Activated T-helper 2 cell treated with anti-CD3 and anti-CD28 coated beads, Interferon-gamma antibody, Interleukin-2, Interleukin-4, amounts not matched to agents 10 μg/mL and 5 μg/mL and 100 μg/mL, durations not matched to agents 14 hours and 24 hours and 36 hours (primary cell): ENCODE measurements at regions not wholly inside any gene's neighbourhood (a gene's known extent, or its start where the extent isn't known, plus 50 kb on each side); places are given as distances from the start of the nearest gene placed in this dataset.

Experiments used
- DNase-seq: peaks from one replicate; pipeline ENCODE4 v3.0.0; 2021; ENCODE audit warnings: low spot score
- H3K27ac Mint-ChIP-seq: one replicate; pipeline ENCODE4 v1.8.0; 2021; ENCODE audit warnings: mixed read lengths
- H3K27me3 Mint-ChIP-seq: one replicate; pipeline ENCODE4 v1.8.0; 2021; ENCODE audit warnings: low read depth, mixed read lengths
- H3K36me3 Mint-ChIP-seq: one replicate; pipeline ENCODE4 v1.8.0; 2021; ENCODE audit warnings: low read depth, mixed read lengths
- H3K4me1 Mint-ChIP-seq: one replicate; pipeline ENCODE4 v1.8.0; 2021; ENCODE audit warnings: low read depth, mixed read lengths
- H3K4me3 Mint-ChIP-seq: one replicate; pipeline ENCODE4 v1.8.0; 2021; ENCODE audit warnings: low read depth, mild to moderate bottlenecking, moderate library complexity, mixed read lengths
- H3K9me3 Mint-ChIP-seq: one replicate; pipeline ENCODE4 v1.8.0; 2021; ENCODE audit warnings: mixed read lengths
- intact Hi-C: fragments of 100-400 bp; cut with micrococcal nuclease; formaldehyde crosslinking; loops from one replicate; pipeline ENCODE4 v1.15.1; 2023

DNA sequence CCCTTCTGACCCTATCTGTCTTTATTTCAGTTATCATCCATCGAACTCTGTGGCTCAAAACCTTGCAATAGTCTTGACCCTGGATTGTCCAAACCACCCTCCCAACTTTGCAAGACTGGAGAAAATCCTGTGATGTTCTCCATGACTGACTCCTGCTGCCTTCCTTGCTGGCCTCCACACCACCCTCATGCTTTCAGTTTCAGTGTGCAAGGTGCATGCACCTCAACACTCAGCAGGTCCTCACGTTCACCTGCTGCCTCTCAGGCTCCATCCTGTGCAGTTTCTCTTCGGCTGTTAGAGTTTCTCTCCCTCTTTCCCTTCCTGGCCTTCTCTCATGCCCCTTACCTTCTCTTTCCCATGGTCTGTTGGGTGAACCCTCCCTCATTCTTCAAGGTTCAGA lies 59.4 kb upstream of the ASIC2 start:
- Mint-ChIP-seq H3K4me1 (no peaks in the 10 kb centered on the region), H3K4me3 (no peak overlapping the region), H3K27me3 (no peaks in the 10 kb centered on the region), H3K9me3 (no peaks in the 10 kb centered on the region), H3K27ac (no peak overlapping the region), H3K36me3 (no peaks in the 10 kb centered on the region)
- DNase-seq = no peak
- intact Hi-C loops = no loop called here

DNA sequence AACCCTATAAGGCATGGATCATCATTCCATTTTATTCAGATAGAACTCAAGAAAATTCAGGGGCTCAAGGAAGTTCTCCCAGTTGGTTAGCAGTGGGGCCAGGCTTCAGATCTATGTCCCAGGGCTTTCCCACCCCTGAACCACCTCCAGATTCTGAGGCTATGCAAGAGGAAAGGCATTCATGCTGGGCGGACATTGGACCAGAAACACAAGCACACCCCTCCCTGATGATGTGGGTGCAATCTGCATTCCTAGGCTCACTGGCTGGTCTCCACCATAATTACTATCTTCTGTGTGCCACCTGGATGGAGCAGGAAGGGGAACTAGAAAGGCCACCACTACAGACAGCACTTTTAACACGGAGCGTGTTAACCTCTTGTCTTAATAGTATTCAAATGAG lies 63.2 kb upstream of the ASIC2 start:
- H3K9me3 Mint-ChIP-seq = no peaks in the 10 kb centered on the region
- H3K4me3 Mint-ChIP-seq = no peak overlapping the region
- DNase-seq = no peak
- no peak overlapping the region for H3K27ac Mint-ChIP-seq
- H3K27me3 Mint-ChIP-seq = no peaks in the 10 kb centered on the region
- no peaks in the 10 kb centered on the region for H3K4me1 Mint-ChIP-seq
- H3K36me3 Mint-ChIP-seq = no peaks in the 10 kb centered on the region
- intact Hi-C loops = no loop called here

DNA sequence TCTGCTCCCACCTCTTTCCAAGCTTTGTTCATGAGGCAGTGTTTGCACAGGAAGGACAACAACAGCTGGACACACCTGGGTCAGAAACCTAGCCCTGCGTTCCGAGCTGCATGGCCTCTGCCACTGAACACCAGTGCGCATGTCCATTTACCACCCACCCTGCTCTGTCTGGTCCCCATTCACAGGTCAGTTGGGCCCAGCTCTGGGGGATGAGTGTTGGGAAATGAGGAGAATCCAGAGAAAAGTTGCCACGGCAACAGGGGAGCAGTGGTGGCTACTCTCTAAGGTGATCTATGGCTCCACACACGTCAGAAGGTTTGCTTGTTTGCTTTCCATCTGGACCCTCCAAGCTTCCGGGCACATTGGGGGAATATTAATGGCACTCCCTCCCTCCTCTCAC lies 70.4 kb upstream of the ASIC2 start:
- Mint-ChIP-seq H3K27ac (no peak overlapping the region), H3K27me3 (no peaks in the 10 kb centered on the region), H3K9me3 (no peaks in the 10 kb centered on the region), H3K36me3 (no peaks in the 10 kb centered on the region), H3K4me3 (no peak overlapping the region), H3K4me1 (no peaks in the 10 kb centered on the region)
- intact Hi-C loops = no loop called here
- DNase-seq = no peak

DNA sequence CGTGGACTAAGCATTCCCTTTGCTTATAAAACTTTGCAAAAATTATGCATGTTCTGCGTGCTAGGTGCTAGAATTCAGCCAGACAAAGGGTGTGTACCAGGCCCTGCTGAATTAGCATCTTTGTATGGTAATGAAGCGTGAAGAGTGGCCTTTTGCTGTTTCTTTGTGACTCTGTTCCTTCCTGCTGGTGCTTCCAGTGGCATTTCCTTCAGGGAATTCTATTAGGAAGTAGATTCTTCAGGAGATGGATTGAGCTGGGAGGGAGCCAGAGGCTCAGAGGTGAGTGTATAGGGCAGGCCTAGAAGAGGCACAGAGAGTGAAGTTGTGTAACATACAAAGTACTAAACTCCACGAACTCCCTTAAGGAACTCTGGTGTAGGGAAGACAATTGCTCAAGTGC lies 73.9 kb upstream of the ASIC2 start:
- intact Hi-C loops = no loop called here
- Mint-ChIP-seq H3K4me1 (no peaks in the 10 kb centered on the region), H3K27me3 (no peaks in the 10 kb centered on the region), H3K27ac (no peak overlapping the region), H3K9me3 (no peaks in the 10 kb centered on the region), H3K4me3 (no peak overlapping the region), H3K36me3 (no peaks in the 10 kb centered on the region)
- no peak for DNase-seq

DNA sequence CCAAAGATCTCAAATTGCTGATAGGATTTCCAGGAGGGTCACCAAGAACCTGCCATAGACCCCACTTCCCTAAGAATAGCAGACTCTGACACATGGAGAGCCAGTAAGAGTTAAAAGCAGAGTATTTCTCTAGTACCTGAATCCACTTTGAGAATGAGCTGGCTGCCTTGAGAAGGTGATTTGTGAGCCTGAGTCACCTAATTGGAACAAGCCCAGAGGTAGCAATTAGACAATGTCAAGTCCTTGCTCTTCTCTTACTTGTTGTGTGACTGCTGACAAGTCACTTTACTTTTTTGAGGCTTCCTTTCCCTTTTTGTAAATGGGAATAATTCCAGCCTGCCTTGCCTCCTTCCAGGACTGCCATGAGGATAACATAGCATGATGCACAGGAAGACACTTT lies 76.1 kb upstream of the ASIC2 start:
- no peaks in the 10 kb centered on the region for H3K9me3 Mint-ChIP-seq
- no peak overlapping the region for H3K27ac Mint-ChIP-seq
- H3K4me3 Mint-ChIP-seq = no peak overlapping the region
- H3K27me3 Mint-ChIP-seq = no peaks in the 10 kb centered on the region
- H3K36me3 Mint-ChIP-seq = no peaks in the 10 kb centered on the region
- intact Hi-C loops = no loop called here
- DNase-seq = no peak
- H3K4me1 Mint-ChIP-seq = no peaks in the 10 kb centered on the region

DNA sequence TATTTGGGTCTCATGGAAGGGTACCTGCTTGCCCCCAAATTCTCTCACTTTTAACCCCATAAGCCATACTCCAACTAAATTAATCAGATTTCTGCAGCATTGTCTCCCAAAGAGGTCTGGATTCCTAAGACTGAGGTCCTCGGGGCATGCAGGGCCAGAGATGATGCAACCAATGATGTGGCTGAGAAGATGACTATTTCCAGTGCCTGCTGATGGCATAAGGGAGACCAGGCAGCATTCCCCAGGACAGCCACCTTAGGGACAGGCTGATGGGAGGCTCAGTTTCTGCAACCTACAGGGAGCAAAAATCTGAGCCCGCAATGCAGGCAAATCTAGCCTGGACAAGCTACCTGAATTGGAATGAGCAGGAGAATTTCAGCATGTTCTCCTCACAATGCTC lies 76.8 kb upstream of the ASIC2 start:
- Mint-ChIP-seq H3K4me1 (no peaks in the 10 kb centered on the region), H3K27me3 (no peaks in the 10 kb centered on the region), H3K9me3 (no peaks in the 10 kb centered on the region), H3K4me3 (no peak overlapping the region), H3K27ac (no peak overlapping the region), H3K36me3 (no peaks in the 10 kb centered on the region)
- DNase-seq = no peak
- intact Hi-C loops = no loop called here

DNA sequence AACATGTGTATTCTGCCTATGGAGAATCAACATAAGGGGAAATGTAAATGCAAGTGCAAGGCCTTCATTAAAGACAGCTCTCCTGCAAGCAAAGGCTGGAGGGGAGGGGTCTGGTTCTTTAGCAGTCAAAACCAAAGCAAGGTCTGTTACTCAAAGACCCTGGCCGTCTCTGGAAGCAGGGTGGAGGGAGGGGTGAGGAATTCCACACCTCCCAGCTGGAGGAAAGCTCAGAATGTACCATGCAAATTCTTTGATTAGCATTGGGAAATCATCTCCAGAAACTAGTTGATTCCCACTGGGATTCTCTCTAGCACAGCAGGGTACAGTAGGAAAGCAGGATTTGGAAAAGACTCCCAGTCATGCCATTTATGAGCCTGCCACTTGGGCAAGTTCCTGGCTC lies 77.3 kb upstream of the ASIC2 start:
- Mint-ChIP-seq H3K4me3 (no peak overlapping the region), H3K4me1 (no peaks in the 10 kb centered on the region), H3K9me3 (no peaks in the 10 kb centered on the region), H3K27ac (no peak overlapping the region), H3K27me3 (no peaks in the 10 kb centered on the region), H3K36me3 (no peaks in the 10 kb centered on the region)
- DNase-seq = no peak
- intact Hi-C loops = no loop called here

DNA sequence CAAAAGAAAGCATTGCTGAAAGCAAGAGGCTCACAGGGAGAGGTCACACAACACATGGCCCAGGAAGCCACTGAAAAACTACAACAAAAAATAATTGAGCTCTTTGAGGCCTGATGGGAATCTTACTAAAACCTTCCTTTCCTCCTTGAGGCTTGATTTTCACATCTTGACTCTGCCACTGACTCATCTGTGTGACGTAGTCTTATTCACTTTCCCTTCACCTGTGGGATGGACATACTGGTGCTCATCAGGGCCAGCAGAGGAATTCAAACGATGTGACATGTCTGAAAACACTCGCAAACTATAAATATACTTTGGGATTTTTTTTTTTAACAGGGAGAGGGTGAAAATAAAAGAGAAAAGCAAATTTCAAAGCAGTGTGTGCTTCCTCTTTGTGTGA lies 78.3 kb upstream of the ASIC2 start:
- Mint-ChIP-seq H3K4me3 (no peak overlapping the region), H3K27me3 (no peaks in the 10 kb centered on the region), H3K27ac (no peak overlapping the region), H3K9me3 (no peaks in the 10 kb centered on the region), H3K4me1 (no peaks in the 10 kb centered on the region), H3K36me3 (no peaks in the 10 kb centered on the region)
- DNase-seq = no peak
- intact Hi-C loops = no loop called here

DNA sequence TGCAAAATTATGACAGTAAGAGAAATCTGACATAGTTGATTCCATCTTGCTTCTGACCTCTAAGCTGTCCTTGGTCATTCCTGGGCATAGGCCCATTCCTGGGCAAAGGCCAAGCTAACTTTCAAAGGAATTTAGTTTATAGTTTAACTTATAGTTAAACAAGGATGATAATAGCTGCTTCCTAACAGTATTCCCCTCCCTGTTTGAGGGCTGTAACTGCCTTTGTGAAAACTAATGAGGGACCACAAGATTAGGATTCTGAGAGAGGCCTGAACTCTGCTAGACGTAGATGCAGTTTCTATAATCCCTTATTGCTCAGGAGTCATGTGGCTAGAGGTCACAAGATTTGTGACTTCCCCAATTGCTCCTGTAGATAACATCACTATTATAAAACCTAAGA lies 80.2 kb upstream of the ASIC2 start:
- H3K4me3 Mint-ChIP-seq = no peak overlapping the region
- no peaks in the 10 kb centered on the region for H3K9me3 Mint-ChIP-seq
- H3K27ac Mint-ChIP-seq = no peak overlapping the region
- H3K27me3 Mint-ChIP-seq = peaks cover 3% of the 10 kb centered on the region
- no peaks in the 10 kb centered on the region for H3K36me3 Mint-ChIP-seq
- no peaks in the 10 kb centered on the region for H3K4me1 Mint-ChIP-seq
- no peak for DNase-seq
- intact Hi-C loops = no loop called here

DNA sequence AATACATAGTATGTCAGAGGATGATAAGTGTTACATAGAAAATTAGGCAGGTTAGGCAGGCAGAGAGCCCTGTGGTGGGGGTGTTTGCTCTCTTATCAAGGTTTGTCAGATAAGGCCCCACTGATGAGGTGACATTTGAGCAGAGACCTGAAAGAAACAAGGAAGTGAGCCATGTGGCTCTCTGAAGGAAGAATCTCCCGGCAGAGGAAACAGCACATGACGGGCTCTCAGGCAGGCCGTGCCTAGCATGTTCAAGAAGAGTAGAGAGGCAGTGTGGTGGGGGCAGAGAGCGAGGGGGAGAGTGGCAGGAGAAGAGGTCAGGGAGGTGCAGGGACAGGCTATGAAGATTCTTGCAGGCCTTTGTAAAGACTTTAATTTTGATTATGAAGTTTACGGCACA lies 82.0 kb upstream of the ASIC2 start:
- intact Hi-C loops = no loop called here
- no peaks in the 10 kb centered on the region for H3K9me3 Mint-ChIP-seq
- no peaks in the 10 kb centered on the region for H3K4me1 Mint-ChIP-seq
- H3K27me3 Mint-ChIP-seq = peaks cover 3% of the 10 kb centered on the region
- no peaks in the 10 kb centered on the region for H3K36me3 Mint-ChIP-seq
- H3K4me3 Mint-ChIP-seq = no peak overlapping the region
- DNase-seq = no peak
- no peak overlapping the region for H3K27ac Mint-ChIP-seq

DNA sequence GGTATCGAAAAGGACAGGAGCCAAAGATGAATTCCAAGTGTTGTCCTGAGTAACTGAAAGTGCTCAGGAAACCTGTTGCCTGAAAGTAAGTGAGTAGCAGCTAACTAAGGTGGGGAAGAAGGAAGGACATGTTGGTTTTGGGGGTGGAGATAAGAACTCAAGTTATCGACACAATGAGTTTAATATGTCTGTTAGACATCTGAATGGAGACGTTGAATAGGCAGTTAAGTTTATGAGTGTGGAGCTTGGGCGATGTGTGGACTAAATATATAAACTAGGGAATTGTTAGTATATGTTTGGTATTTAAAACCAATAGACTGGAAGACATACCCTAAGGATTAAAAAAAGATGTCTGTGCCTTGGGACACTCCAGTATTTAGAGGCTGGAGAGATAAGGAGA lies 82.7 kb upstream of the ASIC2 start:
- intact Hi-C loops = no loop called here
- no peaks in the 10 kb centered on the region for H3K4me1 Mint-ChIP-seq
- no peak for DNase-seq
- peaks cover 3% of the 10 kb centered on the region for H3K27me3 Mint-ChIP-seq
- no peak overlapping the region for H3K4me3 Mint-ChIP-seq
- no peaks in the 10 kb centered on the region for H3K36me3 Mint-ChIP-seq
- H3K27ac Mint-ChIP-seq = no peak overlapping the region
- no peaks in the 10 kb centered on the region for H3K9me3 Mint-ChIP-seq

DNA sequence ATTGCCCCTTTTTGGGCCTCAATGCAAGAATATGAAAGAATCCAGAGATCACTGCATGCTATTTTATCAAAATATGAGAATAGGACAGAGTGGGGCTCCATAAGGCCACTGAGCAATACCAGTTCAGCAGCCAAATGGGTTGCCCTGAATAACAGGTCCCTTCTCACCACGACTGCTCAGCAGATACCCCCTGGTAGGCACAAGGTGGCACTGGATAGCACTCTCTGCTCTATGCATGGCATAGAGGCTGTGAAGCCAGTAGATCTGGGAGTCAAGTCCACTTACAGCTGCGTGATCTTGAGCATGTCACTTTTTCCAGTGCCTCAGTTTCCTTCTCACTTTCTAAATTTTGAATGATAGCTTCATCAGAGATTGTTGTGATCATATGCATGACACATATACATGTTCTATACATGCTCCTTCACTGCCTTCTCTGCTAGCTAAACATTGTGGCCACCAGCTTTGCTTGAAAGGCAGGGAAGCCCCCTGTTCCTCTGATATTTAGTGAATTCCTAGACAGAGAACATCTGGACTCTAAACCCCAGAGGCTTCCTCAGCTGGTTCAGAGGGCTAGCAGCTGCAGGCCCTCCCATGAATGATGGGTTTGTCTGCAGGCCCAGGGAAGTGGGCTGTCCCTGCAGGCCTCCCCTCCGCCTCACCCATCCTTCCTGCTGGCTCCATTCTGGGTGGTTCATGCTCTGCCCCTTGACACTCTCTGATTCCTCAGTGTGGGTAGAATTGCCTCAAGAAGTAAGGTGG lies 84.9 kb upstream of the ASIC2 start:
- Mint-ChIP-seq H3K27ac (no peak overlapping the region), H3K9me3 (no peaks in the 10 kb centered on the region)
- intact Hi-C loops = no loop called here

DNA sequence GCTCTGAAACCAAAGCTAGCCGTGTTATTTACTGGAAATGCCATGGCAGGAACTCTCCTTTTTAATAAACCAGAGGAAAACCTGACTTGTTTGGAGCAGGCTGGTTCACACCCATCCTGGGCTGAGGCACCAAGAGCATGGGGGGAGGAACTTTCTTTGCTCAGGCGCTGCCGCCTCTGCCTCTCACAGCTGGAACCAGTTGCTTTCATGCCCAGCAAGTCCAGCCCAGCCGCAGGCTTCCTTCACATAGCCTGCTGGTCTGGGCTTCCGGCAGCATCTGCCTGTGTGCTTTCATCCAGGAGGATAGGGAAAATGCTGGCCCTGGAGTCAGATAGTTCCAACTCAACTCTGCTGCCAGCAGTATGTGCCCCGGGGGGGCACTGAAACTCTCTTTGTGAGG lies 88.1 kb upstream of the ASIC2 start:
- no peaks in the 10 kb centered on the region for H3K4me1 Mint-ChIP-seq
- intact Hi-C loops = no loop called here
- H3K27ac Mint-ChIP-seq = no peak overlapping the region
- peaks cover 3% of the 10 kb centered on the region for H3K27me3 Mint-ChIP-seq
- no peaks in the 10 kb centered on the region for H3K36me3 Mint-ChIP-seq
- no peak for DNase-seq
- no peaks in the 10 kb centered on the region for H3K9me3 Mint-ChIP-seq
- no peak overlapping the region for H3K4me3 Mint-ChIP-seq

More for the DNA sequence above, 84.9 kb upstream of the ASIC2 start:
- no peaks in the 10 kb centered on the region for H3K4me1 Mint-ChIP-seq
- no peak overlapping the region for H3K4me3 Mint-ChIP-seq
- no peaks in the 10 kb centered on the region for H3K36me3 Mint-ChIP-seq
- H3K27me3 Mint-ChIP-seq = peaks cover 3% of the 10 kb centered on the region
- no peak for DNase-seq

DNA sequence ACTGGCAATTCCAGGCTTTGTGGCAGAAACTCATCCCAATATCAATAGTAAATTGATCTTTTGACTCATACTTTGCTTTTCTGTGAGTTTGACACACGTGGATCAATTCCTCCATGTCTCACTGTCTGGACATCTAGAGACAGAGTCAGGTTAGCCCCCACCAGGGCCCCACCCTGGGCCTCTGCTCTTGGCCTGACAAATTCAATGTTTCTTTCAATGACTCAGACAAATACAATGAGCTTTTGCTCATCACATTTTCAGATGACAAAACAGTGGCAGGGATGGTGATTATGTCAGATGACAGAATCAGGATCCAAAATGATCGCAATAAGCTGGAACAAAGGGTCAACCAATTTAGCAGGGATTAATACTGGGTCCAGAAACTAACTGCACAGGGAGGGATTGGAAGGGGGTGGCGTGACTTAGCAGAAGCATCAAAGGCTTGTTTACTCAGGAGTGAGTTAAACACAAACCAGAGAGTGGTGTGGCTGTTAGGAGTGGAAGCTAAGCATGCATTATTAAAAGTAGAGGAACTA lies 90.5 kb upstream of the ASIC2 start:
- intact Hi-C loops = no loop called here
- no peaks in the 10 kb centered on the region for H3K4me1 Mint-ChIP-seq
- DNase-seq = no peak
- H3K27ac Mint-ChIP-seq = no peak overlapping the region
- H3K27me3 Mint-ChIP-seq = no peaks in the 10 kb centered on the region
- no peak overlapping the region for H3K4me3 Mint-ChIP-seq
- no peaks in the 10 kb centered on the region for H3K36me3 Mint-ChIP-seq
- no peaks in the 10 kb centered on the region for H3K9me3 Mint-ChIP-seq
